CD4-positive, alpha-beta T cell (primary cell): ENCODE measurements at regions not wholly inside any gene's neighbourhood (a gene's known extent, or its start where the extent isn't known, plus 50 kb on each side); places are given as distances from the start of the nearest gene placed in this dataset.

Experiments used
- ATAC-seq: fragments of 200-7000 bp; cut with Tn5 transposase; one replicate; pipeline ENCODE4 v1.10.0; 2022; ENCODE audit warnings: mild to moderate bottlenecking; ENCODE audit not compliant: poor library complexity
- CTCF ChIA-PET: fragments of 350-600 bp; sonication (Branson Sonifier 250); formaldehyde crosslinking; loops from one replicate; lab custom pipeline; 2021; ENCODE audit warnings: antibody characterized with exemption, inconsistent platforms; lab: Charles Lee
- POLR2A ChIA-PET: fragments of 350-600 bp; sonication (Branson Sonifier 250); formaldehyde crosslinking; loops from one replicate; lab custom pipeline; 2021; ENCODE audit warnings: antibody characterized with exemption, inconsistent platforms; lab: Charles Lee
- DNase-seq, 14 experiments: peaks; one replicate each; pipeline ENCODE4 v3.0.0-alpha.2; 2013 to 2020; ENCODE audit warnings: mixed read lengths in 2 of 14
- H3K27ac ChIP-seq, 2 donors: one replicate each; pipeline versions ENCODE4 v1.5.1 to v1.7.0; 2013; ENCODE audit warnings: low read length in 2 of 2, low read depth in 1 of 2, mild to moderate bottlenecking in 1 of 2
- H3K27me3 ChIP-seq, 2 experiments: 1 replicate in 1 of 2; 2 replicates in 1 of 2; pipeline versions ENCODE4 v1.6.1 to v1.7.0; 2013; ENCODE audit warnings: low read length in 2 of 2, control low read depth in 1 of 2, mild to moderate bottlenecking in 1 of 2, moderate library complexity in 1 of 2; ENCODE audit not compliant: insufficient read depth in 2 of 2, control insufficient read depth in 1 of 2
- H3K36me3 ChIP-seq: one replicate; pipeline ENCODE4 v1.6.1; 2013; ENCODE audit warnings: low read length, control low read depth; ENCODE audit not compliant: insufficient read depth
- H3K4me1 ChIP-seq: one replicate; pipeline ENCODE4 v1.6.1; 2013; ENCODE audit warnings: low read length, control low read depth; ENCODE audit not compliant: insufficient read depth
- H3K4me3 ChIP-seq: one replicate; pipeline ENCODE4 v1.5.1; 2013; ENCODE audit warnings: mild to moderate bottlenecking, low read length, moderate library complexity
- H3K9me3 ChIP-seq, 2 experiments: 1 replicate in 1 of 2; 2 replicates in 1 of 2; pipeline versions ENCODE4 v1.6.1 to v1.7.0; 2013; ENCODE audit warnings: low read length in 2 of 2, mild to moderate bottlenecking in 2 of 2, control low read depth in 1 of 2, moderate library complexity in 1 of 2; ENCODE audit not compliant: control insufficient read depth in 1 of 2, insufficient read depth in 1 of 2
- H3K27ac Mint-ChIP-seq: one replicate; pipeline ENCODE4 v1.8.0; 2020; ENCODE audit warnings: mixed read lengths
- H3K27me3 Mint-ChIP-seq: one replicate; pipeline ENCODE4 v1.8.0; 2021; ENCODE audit warnings: mixed read lengths
- H3K36me3 Mint-ChIP-seq: one replicate; pipeline ENCODE4 v1.8.0; 2021; ENCODE audit warnings: low read depth, mixed read lengths
- H3K4me1 Mint-ChIP-seq: one replicate; pipeline ENCODE4 v1.8.0; 2021; ENCODE audit warnings: low read depth, mixed read lengths
- H3K4me3 Mint-ChIP-seq: one replicate; pipeline ENCODE4 v1.8.0; 2020; ENCODE audit warnings: mild to moderate bottlenecking, mixed read lengths
- H3K9me3 Mint-ChIP-seq: one replicate; pipeline ENCODE4 v1.8.0; 2020; ENCODE audit warnings: mixed read lengths
- CTCF ChIP-seq: fragments of 200-600 bp; IDR thresholded peaks from one replicate; pipeline ENCODE4 v1.8.0; 2022; ENCODE audit warnings: antibody characterized with exemption, mild to moderate bottlenecking
- intact Hi-C, 2 experiments: fragments of 100-400 bp; cut with DNase I in 1 of 2; cut with micrococcal nuclease in 1 of 2; formaldehyde crosslinking; loops; one replicate each; pipeline versions ENCODE4 v1.15.1 to v1.9.0; 2023 to 2025; cut with DNase I, micrococcal nuclease

- H3K4me1 ChIP-seq: no peaks in the 10 kb centered on the region
- Mint-ChIP-seq H3K4me1 (no peaks in the 10 kb centered on the region), H3K9me3 (peaks cover 12% of the 10 kb centered on the region), H3K27me3 (no peaks in the 10 kb centered on the region), H3K4me3 (no peak overlapping the region), H3K27ac (no peak overlapping the region), H3K36me3 (no peaks in the 10 kb centered on the region)
- ChIA-PET POLR2A (no interaction called here), CTCF (no interaction called here)
- no peak for DNase-seq
- no peak overlapping the region for H3K4me3 ChIP-seq
- no peak overlapping the region for H3K27ac ChIP-seq
- TF ChIP-seq CTCF: no peak
- H3K27me3 ChIP-seq: no peaks in the 10 kb centered on the region
- no peaks in the 10 kb centered on the region for H3K36me3 ChIP-seq
- peaks cover 0 to 23% of the 10 kb centered on the region in 2 experiments for H3K9me3 ChIP-seq
- ATAC-seq: no peak
- intact Hi-C loops: no loop called here
Measured at GRCh38 chr13:54312885-54313284, 1284.3 kb downstream of the OLFM4 start.

- Mint-ChIP-seq H3K27me3 (no peaks in the 10 kb centered on the region), H3K4me3 (no peak overlapping the region), H3K4me1 (no peaks in the 10 kb centered on the region), H3K36me3 (no peaks in the 10 kb centered on the region), H3K27ac (no peak overlapping the region), H3K9me3 (peaks cover 15% of the 10 kb centered on the region)
- ChIA-PET CTCF (no interaction called here), POLR2A (no interaction called here)
- H3K27ac ChIP-seq: no peak overlapping the region
- H3K4me3 ChIP-seq: no peak overlapping the region
- peaks cover 4 to 31% of the 10 kb centered on the region in 2 experiments for H3K9me3 ChIP-seq
- H3K27me3 ChIP-seq: no peaks in the 10 kb centered on the region
- no peaks in the 10 kb centered on the region for H3K4me1 ChIP-seq
- ATAC-seq (no peak), DNase-seq (no peak)
- no peak for TF ChIP-seq CTCF
- intact Hi-C loops: loop anchor here in 1 of 2 experiments (5.0 kb wide), 1 partner anchor 125 kb away; no protein-coding TSS in a partner anchor
- H3K36me3 ChIP-seq: no peaks in the 10 kb centered on the region
Measured at GRCh38 chr13:54317722-54318121, 1289.1 kb downstream of the OLFM4 start.

DNA sequence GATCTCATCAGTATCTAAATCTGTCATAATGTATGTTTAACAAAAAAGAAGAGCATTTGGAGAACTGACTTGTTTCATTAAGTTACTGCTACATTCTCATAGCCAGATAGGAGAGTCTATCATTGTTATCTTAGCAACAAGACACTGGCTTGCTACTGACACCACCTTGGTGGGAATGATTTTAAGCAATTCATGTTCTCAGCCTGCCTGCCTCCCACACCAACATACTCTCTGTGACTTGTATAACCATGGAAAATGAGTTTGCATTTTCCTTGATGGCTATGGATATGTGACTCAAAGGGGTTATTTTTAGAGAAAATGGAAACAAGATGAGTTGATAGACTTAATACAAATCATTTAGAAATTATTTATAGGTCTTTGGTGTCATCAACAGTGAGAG, 1308.9 kb downstream of the OLFM4 start:
- Histone ChIP-seq H3K27ac (no peak overlapping the region), H3K36me3 (no peaks in the 10 kb centered on the region), H3K9me3 (peaks cover 0 to 5% of the 10 kb centered on the region in 2 experiments), H3K27me3 (no peaks in the 10 kb centered on the region), H3K4me3 (no peak overlapping the region), H3K4me1 (no peaks in the 10 kb centered on the region)
- no peak for TF ChIP-seq CTCF
- CTCF ChIA-PET: no interaction called here
- H3K4me3 Mint-ChIP-seq: no peak overlapping the region
- no peak overlapping the region for H3K27ac Mint-ChIP-seq
- H3K9me3 Mint-ChIP-seq: peaks cover 23% of the 10 kb centered on the region
- H3K4me1 Mint-ChIP-seq: no peaks in the 10 kb centered on the region
- no peaks in the 10 kb centered on the region for H3K36me3 Mint-ChIP-seq
- DNase-seq (no peak), ATAC-seq (no peak)
- POLR2A ChIA-PET: no interaction called here
- intact Hi-C loops: no loop called here
- no peaks in the 10 kb centered on the region for H3K27me3 Mint-ChIP-seq
